22Rv1 (cell line): ENCODE measurements at regions not wholly inside any gene's neighbourhood (a gene's known extent, or its start where the extent isn't known, plus 50 kb on each side); places are given as distances from the start of the nearest gene placed in this dataset.

Experiments used
- H3K27ac ChIP-seq: fragments of 450-650 bp; 2 replicates; pipeline ENCODE4 v1.5.1; 2017
- ZFX ChIP-seq: fragments of 450-650 bp; IDR thresholded peaks from 2 replicates; pipeline ENCODE4 v1.6.1; 2017; ENCODE audit warnings: antibody characterized with exemption, borderline replicate concordance
- TF ChIP-seq, protein P1 (sequence below): fragments of 450-650 bp; IDR thresholded peaks from 2 replicates; pipeline ENCODE4 v1.5.1; 2017; ENCODE audit warnings: mild to moderate bottlenecking

DNA sequence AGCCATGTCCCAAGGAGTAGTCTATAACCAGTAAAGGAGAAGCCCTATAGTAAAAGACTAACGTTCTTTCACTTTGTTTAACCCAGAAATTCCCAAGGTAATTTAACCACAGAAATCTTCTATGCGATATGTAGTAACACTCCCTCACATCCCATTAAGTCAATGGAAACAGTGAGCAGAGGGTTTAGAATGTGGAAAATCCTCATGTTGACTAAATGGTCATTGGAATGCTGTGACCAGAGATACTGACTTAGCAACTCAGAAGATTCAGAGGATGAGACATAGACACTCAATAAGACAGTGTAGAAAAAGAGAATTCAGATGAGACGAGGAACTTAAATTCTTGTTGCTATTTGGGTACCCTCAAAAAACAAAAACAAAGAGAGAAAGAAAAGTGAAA lies 562.2 kb upstream of the NOX3 start:
- TF ChIP-seq, protein P1, sequence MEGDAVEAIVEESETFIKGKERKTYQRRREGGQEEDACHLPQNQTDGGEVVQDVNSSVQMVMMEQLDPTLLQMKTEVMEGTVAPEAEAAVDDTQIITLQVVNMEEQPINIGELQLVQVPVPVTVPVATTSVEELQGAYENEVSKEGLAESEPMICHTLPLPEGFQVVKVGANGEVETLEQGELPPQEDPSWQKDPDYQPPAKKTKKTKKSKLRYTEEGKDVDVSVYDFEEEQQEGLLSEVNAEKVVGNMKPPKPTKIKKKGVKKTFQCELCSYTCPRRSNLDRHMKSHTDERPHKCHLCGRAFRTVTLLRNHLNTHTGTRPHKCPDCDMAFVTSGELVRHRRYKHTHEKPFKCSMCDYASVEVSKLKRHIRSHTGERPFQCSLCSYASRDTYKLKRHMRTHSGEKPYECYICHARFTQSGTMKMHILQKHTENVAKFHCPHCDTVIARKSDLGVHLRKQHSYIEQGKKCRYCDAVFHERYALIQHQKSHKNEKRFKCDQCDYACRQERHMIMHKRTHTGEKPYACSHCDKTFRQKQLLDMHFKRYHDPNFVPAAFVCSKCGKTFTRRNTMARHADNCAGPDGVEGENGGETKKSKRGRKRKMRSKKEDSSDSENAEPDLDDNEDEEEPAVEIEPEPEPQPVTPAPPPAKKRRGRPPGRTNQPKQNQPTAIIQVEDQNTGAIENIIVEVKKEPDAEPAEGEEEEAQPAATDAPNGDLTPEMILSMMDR, result no peak
- TF ChIP-seq ZFX, result no peak
- no peak overlapping the region for H3K27ac ChIP-seq

DNA sequence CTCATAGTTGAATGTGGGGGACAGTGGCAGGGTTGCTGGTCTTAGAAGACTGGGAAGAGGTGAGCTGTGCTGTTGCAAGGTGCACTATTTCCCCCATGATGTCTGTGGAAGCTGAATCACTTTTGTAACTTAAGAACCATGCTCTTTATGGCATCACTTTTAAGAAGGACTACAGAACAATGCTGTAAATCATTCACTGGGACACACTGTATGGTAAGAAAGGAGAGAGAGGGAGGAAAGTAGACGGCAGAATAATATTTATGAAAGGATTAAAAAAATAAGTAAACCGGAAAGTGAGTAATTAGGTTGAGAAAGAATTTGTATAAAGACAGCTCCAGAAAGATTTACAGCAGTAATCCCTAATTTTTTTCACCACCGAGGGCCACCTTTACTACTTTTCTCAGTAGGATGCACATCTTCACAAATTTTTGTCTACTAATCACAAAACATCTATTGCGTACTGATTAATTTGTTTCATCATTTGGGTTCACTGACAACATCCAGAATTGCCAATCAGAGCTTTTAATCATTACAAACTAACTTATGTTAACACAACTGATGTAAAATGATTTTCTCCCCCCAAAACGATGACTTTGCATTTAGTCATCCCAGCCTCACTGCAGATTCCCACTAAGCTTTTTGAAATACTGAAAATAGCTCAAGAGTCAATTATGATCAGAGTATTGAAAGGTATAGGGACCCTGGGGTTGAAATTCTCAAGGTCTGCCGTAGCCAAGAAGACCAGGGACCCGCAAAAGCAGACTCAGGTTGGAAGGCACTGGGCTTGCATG lies 560.7 kb upstream of the NOX3 start:
- no peak overlapping the region for H3K27ac ChIP-seq
- TF ChIP-seq, protein P1, result no peak
- TF ChIP-seq ZFX, result no peak

DNA sequence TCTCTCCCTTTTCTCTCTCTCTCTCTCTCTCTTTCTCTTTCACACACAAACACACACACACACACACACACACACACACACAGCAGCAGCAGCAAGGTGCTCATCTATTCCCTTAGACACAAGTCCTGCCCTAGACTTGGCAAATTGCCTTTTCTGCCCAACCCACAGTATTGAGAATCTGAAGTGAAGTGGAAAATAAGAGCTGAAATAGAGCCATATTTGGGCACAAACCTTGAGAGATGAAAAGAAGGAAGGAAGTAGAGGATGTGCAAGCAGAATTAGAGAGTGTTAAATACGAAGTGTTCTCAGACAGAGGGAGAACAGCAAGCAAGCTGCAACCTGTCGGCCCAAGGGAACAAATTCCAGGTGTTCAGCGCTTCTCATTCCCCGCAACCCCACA lies 557.5 kb upstream of the NOX3 start:
- TF ChIP-seq ZFX, result no peak
- TF ChIP-seq, protein P1, result no peak
- no peak overlapping the region for H3K27ac ChIP-seq

DNA sequence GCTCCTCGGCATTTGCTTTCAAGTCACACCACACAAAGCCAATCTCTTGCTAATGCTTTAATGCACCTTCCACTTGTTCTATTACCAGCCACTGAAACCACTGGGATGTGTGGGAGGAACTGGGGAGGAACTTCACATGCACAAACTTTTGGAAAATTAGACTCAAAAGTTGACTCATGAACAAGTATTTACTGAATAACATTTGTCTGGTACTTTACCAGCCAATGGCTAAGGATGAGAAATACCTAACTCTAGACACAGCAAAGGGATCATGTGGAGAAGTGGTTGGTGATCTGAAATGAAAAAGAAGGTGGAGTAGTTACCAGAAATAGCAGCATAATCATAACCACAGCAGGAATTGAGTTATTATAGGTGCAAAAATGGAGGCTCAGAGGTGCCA lies 554.0 kb upstream of the NOX3 start:
- no peak overlapping the region for H3K27ac ChIP-seq
- no peak for TF ChIP-seq ZFX
- TF ChIP-seq, protein P1, result no peak

DNA sequence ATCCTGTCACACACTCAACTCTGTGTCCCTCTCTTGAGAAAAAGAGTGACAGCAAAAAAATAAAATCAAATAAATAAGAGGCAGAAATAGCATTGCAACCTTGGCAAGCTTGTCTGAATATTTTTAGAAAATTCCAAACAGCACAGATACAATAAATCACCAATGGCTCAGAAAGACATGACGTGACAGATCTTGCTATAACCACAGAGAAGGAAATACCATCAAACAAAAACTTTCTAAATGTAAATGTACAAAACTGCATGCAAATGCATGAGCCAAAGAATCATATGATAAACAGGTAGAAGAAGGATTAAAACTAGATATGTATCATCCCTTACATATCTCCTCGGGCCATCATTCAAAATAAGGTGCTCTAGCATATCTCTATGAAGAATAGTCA lies 549.2 kb upstream of the NOX3 start:
- TF ChIP-seq, protein P1, result no peak
- TF ChIP-seq ZFX, result no peak
- H3K27ac ChIP-seq, result no peak overlapping the region

DNA sequence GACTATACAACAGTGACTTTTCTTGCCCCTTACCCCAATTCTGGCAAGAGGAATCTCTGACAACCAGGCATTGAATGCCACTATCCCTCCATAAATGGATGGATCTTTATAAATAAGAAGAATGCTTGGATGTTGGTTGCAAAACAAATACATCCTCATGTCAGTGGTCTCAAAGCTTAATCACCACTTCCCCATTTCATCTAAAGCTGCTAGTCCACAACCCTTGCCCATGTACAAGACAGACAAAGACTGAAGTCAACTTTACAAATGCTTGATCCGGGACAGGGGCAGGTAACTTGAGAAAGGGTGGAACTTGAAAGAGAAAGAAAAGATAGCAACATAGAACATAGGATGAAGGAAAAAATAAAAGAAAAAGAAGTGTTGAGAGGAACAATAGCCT lies 540.5 kb upstream of the NOX3 start:
- no peak overlapping the region for H3K27ac ChIP-seq
- TF ChIP-seq, protein P1, result no peak
- TF ChIP-seq ZFX, result no peak

DNA sequence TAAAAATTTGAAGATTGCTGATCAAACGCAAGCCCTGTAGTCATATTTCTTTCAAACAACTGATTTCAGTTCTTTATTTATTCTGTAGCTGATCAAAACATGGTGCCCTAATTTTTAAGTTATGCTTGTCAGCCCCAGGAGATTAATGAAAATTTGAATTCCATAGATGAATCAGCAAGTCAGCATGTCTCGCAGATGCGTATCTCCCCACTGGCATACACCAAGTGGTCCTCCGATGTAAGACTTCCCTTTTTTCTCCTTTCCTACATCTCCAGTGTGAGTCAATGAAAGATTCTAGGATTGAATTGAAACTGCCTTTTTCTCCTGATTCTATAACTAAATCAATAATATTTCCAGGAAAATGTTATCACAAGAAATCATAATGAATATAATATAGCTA lies 539.6 kb upstream of the NOX3 start:
- H3K27ac ChIP-seq, result no peak overlapping the region
- no peak for TF ChIP-seq ZFX
- TF ChIP-seq, protein P1, result no peak
